ENCODE measurements at regions not wholly inside any gene's neighbourhood (a gene's known extent, or its start where the extent isn't known, plus 50 kb on each side); places are given as distances from the start of the nearest gene placed in this dataset.
"Not testable (repeated sequence)": the region's sequence is repeated elsewhere in the genome, so short reads cannot be mapped to it uniquely, and the experiment has no call there.

DNA sequence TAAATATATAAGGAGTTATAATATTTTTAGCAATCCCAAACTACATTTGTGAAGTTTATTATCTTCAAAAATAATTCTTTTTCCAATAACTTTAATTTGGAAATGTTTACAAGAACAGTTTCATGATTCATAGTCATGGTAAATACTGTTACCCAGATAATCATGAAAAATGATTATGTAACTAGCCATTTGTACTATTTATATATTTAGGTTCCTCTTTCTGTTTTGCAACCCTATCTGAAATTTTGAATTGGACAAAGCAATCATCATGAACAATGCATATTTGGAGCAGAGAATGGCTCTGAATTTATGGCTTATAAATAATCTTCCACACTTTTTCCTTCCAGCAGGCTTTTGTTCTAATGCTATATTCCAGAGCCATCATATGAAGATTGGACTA, 499.7 kb downstream of the SLCO4C1 start:
- Mint-ChIP-seq H3K36me3 (ENCODE audit: low read depth) (no peaks in the 10 kb centered on the region), H3K4me3 (no peak overlapping the region), H3K27me3 (ENCODE audit: low read depth) (no peaks in the 10 kb centered on the region), H3K27ac (no peak overlapping the region), H3K9me3 (no peaks in the 10 kb centered on the region), H3K4me1 (ENCODE audit: low read depth) (no peaks in the 10 kb centered on the region)
- CTCF ChIA-PET: no interaction called here
- no peak for DNase-seq
- intact Hi-C loops (cut with micrococcal nuclease): no loop called here

DNA sequence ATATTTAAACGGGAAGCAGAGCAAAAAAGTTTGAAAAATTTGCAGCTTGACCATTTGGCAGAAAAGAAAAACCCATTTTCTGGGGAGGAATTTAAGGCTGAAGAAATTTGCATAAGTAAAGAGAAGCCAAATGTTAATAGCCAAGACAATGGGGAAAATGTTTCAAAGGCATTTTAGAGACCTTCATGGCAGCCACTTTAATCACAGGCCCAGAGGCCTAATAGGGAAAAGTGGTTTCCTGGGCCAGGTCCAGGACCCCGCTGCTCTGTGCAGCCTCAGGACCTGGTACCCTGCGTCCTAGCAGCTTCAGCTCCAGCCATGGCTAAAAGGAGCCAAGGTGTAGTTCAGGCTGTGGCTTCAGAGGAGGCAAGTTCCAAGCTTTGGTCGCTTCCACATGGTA, 507.3 kb downstream of the SLCO4C1 start:
- intact Hi-C loops (cut with micrococcal nuclease): no loop called here
- no peaks in the 10 kb centered on the region for H3K36me3 Mint-ChIP-seq (ENCODE audit: low read depth)
- no peaks in the 10 kb centered on the region for H3K9me3 Mint-ChIP-seq
- H3K27ac Mint-ChIP-seq: no peak overlapping the region
- H3K27me3 Mint-ChIP-seq (ENCODE audit: low read depth): no peaks in the 10 kb centered on the region
- no peak for DNase-seq
- CTCF ChIA-PET: no interaction called here
- H3K4me1 Mint-ChIP-seq (ENCODE audit: low read depth): no peaks in the 10 kb centered on the region
- H3K4me3 Mint-ChIP-seq: no peak overlapping the region

DNA sequence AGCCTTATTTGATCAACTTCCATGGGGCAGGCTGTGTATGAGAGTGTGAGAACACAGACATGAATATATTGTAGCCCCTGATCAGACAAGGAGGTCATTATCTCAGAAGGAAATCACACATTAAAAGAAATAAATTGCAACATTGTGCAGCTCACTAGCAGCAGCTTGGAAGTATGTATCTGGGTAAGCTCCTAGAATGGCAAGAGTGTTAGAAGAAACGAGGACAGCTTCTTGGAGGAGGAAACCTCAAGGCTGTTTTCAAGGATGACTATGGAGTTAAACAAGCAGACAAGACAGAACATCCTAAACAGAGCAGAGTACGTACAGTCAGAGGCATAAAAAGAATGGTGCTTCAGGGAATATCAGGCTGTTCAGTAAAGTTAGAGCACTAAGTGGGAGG, 511.0 kb downstream of the SLCO4C1 start:
- intact Hi-C loops (cut with micrococcal nuclease): no loop called here
- Mint-ChIP-seq H3K27ac (no peak overlapping the region), H3K9me3 (peaks cover 2% of the 10 kb centered on the region), H3K36me3 (ENCODE audit: low read depth) (no peaks in the 10 kb centered on the region), H3K27me3 (ENCODE audit: low read depth) (no peaks in the 10 kb centered on the region), H3K4me3 (no peak overlapping the region), H3K4me1 (ENCODE audit: low read depth) (no peaks in the 10 kb centered on the region)
- CTCF ChIA-PET: no interaction called here
- no peak for DNase-seq

GRCh38 chr5:101783241-101784013, 512.7 kb downstream of the SLCO4C1 start:
- Mint-ChIP-seq H3K9me3 (peaks cover 3% of the 10 kb centered on the region), H3K36me3 (ENCODE audit: low read depth) (no peaks in the 10 kb centered on the region), H3K27me3 (ENCODE audit: low read depth) (no peaks in the 10 kb centered on the region), H3K4me1 (ENCODE audit: low read depth) (no peaks in the 10 kb centered on the region), H3K27ac (no peak overlapping the region), H3K4me3 (no peak overlapping the region)
- DNase-seq: no peak
- CTCF ChIA-PET: no interaction called here
- intact Hi-C loops (cut with micrococcal nuclease): no loop called here

GRCh38 chr5:101782352-101783103, 513.6 kb downstream of the SLCO4C1 start:
- H3K9me3 Mint-ChIP-seq: peaks cover 3% of the 10 kb centered on the region
- H3K4me3 Mint-ChIP-seq: no peak overlapping the region

DNA sequence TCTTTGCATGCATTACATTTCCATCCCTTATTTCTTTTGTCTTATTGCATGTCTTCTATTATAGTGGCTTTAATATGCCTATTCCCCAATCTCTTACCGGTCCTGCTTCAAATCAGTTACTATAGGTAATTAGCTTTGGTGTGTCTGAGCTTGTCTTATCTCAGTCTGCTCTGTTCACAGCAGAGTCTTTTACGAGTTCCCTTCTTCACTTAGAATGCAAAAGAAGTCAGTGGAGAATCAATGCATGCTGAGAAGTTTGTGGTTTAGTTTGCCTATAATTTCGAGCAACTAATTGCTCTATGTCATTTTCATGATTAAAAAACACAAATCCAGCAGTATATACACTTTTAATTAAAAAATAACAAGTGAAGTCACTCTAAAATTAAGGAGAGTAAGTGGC, 545.0 kb downstream of the SLCO4C1 start:
- DNase-seq: no peak
- H3K4me1 Mint-ChIP-seq (ENCODE audit: low read depth): no peaks in the 10 kb centered on the region
- no peaks in the 10 kb centered on the region for H3K27me3 Mint-ChIP-seq (ENCODE audit: low read depth)
- H3K36me3 Mint-ChIP-seq (ENCODE audit: low read depth): no peaks in the 10 kb centered on the region
- CTCF ChIA-PET: no interaction called here
- no peak overlapping the region for H3K27ac Mint-ChIP-seq
- no peak overlapping the region for H3K4me3 Mint-ChIP-seq
- intact Hi-C loops (cut with micrococcal nuclease): no loop called here
- H3K9me3 Mint-ChIP-seq: peaks cover 4% of the 10 kb centered on the region

More at GRCh38 chr5:101782352-101783103, 513.6 kb downstream of the SLCO4C1 start:
- CTCF ChIA-PET: no interaction called here
- Mint-ChIP-seq H3K27me3 (ENCODE audit: low read depth) (no peaks in the 10 kb centered on the region), H3K27ac (no peak overlapping the region), H3K4me1 (ENCODE audit: low read depth) (no peaks in the 10 kb centered on the region), H3K36me3 (ENCODE audit: low read depth) (no peaks in the 10 kb centered on the region)
- intact Hi-C loops (cut with micrococcal nuclease): no loop called here
- DNase-seq: no peak

DNA sequence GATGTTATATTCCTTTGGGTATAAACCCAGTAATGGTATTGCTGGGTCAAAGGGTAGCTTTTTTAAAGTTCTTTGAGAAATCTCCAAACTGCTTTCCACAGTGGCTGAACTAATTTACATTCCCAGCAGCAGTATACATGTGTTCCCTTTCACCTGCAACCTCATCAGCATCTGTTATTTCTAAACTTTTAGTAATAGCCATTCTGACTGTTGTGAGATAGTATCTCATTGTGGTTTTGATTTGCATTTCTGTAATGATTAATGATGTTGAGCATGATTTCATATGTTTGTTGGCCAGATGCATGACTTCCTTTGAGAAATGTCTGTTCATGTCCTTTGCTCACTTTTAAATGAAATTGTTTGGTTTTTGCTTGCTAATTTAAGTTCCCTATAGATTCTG, 553.1 kb downstream of the SLCO4C1 start:
- DNase-seq; H3K4me1 Mint-ChIP-seq (ENCODE audit: low read depth); H3K27ac Mint-ChIP-seq; H3K9me3 Mint-ChIP-seq; H3K36me3 Mint-ChIP-seq (ENCODE audit: low read depth); CTCF ChIA-PET; H3K4me3 Mint-ChIP-seq; H3K27me3 Mint-ChIP-seq (ENCODE audit: low read depth); intact Hi-C loops (cut with micrococcal nuclease): not testable (repeated sequence)

DNA sequence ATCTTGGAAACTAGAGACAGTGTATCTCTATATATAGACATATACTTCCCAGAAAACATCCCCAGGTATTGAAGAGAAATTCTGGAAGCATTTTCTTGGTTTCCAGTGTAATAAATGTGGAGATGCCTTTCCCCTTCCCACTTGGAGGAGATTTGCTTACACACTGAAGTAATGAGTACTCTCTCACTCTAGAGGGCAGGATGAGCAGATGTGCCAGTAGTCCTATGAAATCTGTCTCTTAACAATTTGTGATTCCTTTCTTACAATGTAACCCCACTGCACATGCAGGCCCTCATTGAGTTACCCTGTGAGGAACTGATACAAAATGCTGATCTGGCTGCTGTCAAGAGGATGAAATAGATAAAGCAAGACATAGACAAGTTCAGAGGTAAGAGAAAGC, 567.2 kb downstream of the SLCO4C1 start:
- no peak for DNase-seq
- Mint-ChIP-seq H3K36me3 (ENCODE audit: low read depth) (no peaks in the 10 kb centered on the region), H3K4me1 (ENCODE audit: low read depth) (no peaks in the 10 kb centered on the region), H3K4me3 (no peak overlapping the region), H3K9me3 (no peaks in the 10 kb centered on the region), H3K27ac (no peak overlapping the region), H3K27me3 (ENCODE audit: low read depth) (no peaks in the 10 kb centered on the region)
- intact Hi-C loops (cut with micrococcal nuclease): no loop called here
- CTCF ChIA-PET: no interaction called here

- no peaks in the 10 kb centered on the region for H3K4me1 Mint-ChIP-seq (ENCODE audit: low read depth)
- H3K27me3 Mint-ChIP-seq (ENCODE audit: low read depth): no peaks in the 10 kb centered on the region
- intact Hi-C loops (cut with micrococcal nuclease): no loop called here
- DNase-seq: no peak
- H3K36me3 Mint-ChIP-seq (ENCODE audit: low read depth): no peaks in the 10 kb centered on the region
- CTCF ChIA-PET: no interaction called here
- no peak overlapping the region for H3K27ac Mint-ChIP-seq
- H3K9me3 Mint-ChIP-seq: no peaks in the 10 kb centered on the region
- H3K4me3 Mint-ChIP-seq: no peak overlapping the region
Measured at GRCh38 chr5:101721543-101721942, 574.5 kb downstream of the SLCO4C1 start.

DNA sequence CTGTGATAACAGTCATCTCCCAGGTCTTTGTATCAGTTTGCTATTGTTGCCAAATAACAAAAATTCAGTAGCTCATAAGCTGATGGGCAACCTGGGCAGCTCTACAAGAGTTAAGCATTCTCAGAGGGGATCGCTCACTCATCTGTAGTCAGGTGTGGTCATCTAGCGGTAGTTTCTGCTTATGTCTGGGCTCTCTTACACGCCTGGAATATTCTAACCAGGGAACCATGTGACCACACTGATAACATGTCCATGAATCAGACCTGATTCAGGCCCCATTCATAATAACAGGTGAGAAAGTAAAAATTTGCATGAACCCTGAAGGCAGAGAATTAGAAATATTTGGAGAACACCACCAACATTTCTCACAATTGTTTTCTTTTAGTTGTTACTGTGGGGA, 576.1 kb downstream of the SLCO4C1 start:
- H3K27ac Mint-ChIP-seq: no peak overlapping the region
- no peak overlapping the region for H3K4me3 Mint-ChIP-seq
- no peaks in the 10 kb centered on the region for H3K27me3 Mint-ChIP-seq (ENCODE audit: low read depth)
- no peaks in the 10 kb centered on the region for H3K4me1 Mint-ChIP-seq (ENCODE audit: low read depth)
- CTCF ChIA-PET: no interaction called here
- H3K36me3 Mint-ChIP-seq (ENCODE audit: low read depth): no peaks in the 10 kb centered on the region
- no peak for DNase-seq
- no peaks in the 10 kb centered on the region for H3K9me3 Mint-ChIP-seq
- intact Hi-C loops (cut with micrococcal nuclease): no loop called here

DNA sequence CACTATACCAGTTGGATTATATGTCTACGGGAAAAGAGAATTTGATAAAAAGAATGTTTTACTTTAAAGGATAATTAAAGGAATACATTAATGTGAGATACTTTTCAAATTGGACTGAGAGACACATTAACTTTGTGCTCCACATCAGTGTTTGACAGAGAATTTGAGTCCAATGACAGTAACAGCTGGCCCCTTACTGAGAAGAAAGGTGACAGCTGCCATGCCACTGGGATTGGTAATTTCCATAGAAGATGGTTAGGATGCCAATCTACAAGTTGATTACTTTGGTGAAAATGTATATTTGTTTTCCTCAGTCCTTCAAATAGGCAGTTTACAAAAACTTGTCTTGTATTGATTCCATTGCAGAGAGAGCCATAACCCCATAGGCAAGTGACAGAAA, 578.4 kb downstream of the SLCO4C1 start:
- Mint-ChIP-seq H3K4me1 (ENCODE audit: low read depth) (no peaks in the 10 kb centered on the region), H3K4me3 (no peak overlapping the region), H3K27ac (no peak overlapping the region), H3K27me3 (ENCODE audit: low read depth) (no peaks in the 10 kb centered on the region), H3K36me3 (ENCODE audit: low read depth) (no peaks in the 10 kb centered on the region), H3K9me3 (peaks cover 5% of the 10 kb centered on the region)
- CTCF ChIA-PET: no interaction called here
- intact Hi-C loops (cut with micrococcal nuclease): no loop called here
- no peak for DNase-seq

- no peaks in the 10 kb centered on the region for H3K36me3 Mint-ChIP-seq (ENCODE audit: low read depth)
- no peak overlapping the region for H3K27ac Mint-ChIP-seq
- intact Hi-C loops (cut with micrococcal nuclease): no loop called here
- no peaks in the 10 kb centered on the region for H3K27me3 Mint-ChIP-seq (ENCODE audit: low read depth)
- no peaks in the 10 kb centered on the region for H3K4me1 Mint-ChIP-seq (ENCODE audit: low read depth)
- H3K9me3 Mint-ChIP-seq: peaks cover 5% of the 10 kb centered on the region
- CTCF ChIA-PET: no interaction called here
- H3K4me3 Mint-ChIP-seq: no peak overlapping the region
- no peak for DNase-seq
Measured at GRCh38 chr5:101716941-101717340, 579.1 kb downstream of the SLCO4C1 start.

DNA sequence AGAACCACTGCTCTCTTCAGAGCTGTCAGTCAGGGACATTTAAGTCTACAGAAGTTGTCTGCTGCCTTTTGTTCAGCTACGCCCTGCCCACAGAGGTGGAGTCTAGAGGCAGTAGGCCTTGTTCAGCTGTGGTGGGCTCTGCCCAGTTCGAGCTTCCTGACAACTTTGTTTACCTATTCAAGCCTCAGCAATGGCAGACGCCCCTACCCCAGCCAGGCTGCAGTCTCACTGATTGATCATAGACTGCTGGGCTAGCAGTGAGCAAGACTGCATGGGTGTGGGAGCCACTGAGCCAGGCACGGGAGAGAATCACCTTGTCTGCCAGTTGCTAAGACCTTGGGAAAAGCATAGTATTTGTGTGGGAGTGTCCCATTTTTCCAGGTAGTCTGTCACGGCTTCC, 580.3 kb downstream of the SLCO4C1 start:
- H3K36me3 Mint-ChIP-seq (ENCODE audit: low read depth); H3K9me3 Mint-ChIP-seq; H3K4me1 Mint-ChIP-seq (ENCODE audit: low read depth); H3K4me3 Mint-ChIP-seq; H3K27me3 Mint-ChIP-seq (ENCODE audit: low read depth); intact Hi-C loops (cut with micrococcal nuclease); DNase-seq; CTCF ChIA-PET; H3K27ac Mint-ChIP-seq: not testable (repeated sequence)

All from activated naive CD4-positive, alpha-beta T cell treated with anti-CD3 and anti-CD28 coated beads for 36 hours (primary cell).